Activated CD4-positive, alpha-beta T cell treated with anti-CD3 and anti-CD28 coated beads for 36 hours (primary cell): ENCODE measurements at regions not wholly inside any gene's neighbourhood (a gene's known extent, or its start where the extent isn't known, plus 50 kb on each side); places are given as distances from the start of the nearest gene placed in this dataset.

ENCODE experiments used
- ATAC-seq: fragments of 200-7000 bp; cut with Tn5 transposase; one replicate; pipeline ENCODE4 v1.10.0; 2021; ENCODE audit warnings: mild to moderate bottlenecking, moderate library complexity
- CTCF ChIA-PET: fragments of 350-600 bp; sonication (Branson Sonifier 250); formaldehyde crosslinking; loops from one replicate; lab custom pipeline; 2021; ENCODE audit warnings: antibody characterized with exemption; lab: Charles Lee
- POLR2A ChIA-PET: fragments of 350-600 bp; sonication (Branson Sonifier 250); formaldehyde crosslinking; loops from one replicate; lab custom pipeline; 2021; ENCODE audit warnings: antibody characterized with exemption, inconsistent platforms; lab: Charles Lee
- DNase-seq: peaks from one replicate; pipeline ENCODE4 v3.0.0-alpha.2; 2020
- H3K27ac Mint-ChIP-seq: one replicate; pipeline ENCODE4 v1.8.0; 2021; ENCODE audit warnings: mixed read lengths
- H3K27me3 Mint-ChIP-seq: one replicate; pipeline ENCODE4 v1.8.0; 2021; ENCODE audit warnings: mixed read lengths
- H3K36me3 Mint-ChIP-seq: one replicate; pipeline ENCODE4 v1.8.0; 2021; ENCODE audit warnings: low read depth, mixed read lengths
- H3K4me1 Mint-ChIP-seq: one replicate; pipeline ENCODE4 v1.8.0; 2021; ENCODE audit warnings: mixed read lengths
- H3K4me3 Mint-ChIP-seq: one replicate; pipeline ENCODE4 v1.8.0; 2021; ENCODE audit warnings: mild to moderate bottlenecking, moderate library complexity, mixed read lengths
- H3K9me3 Mint-ChIP-seq: one replicate; pipeline ENCODE4 v1.8.0; 2021; ENCODE audit warnings: low read depth, mixed read lengths
- intact Hi-C, 2 experiments: fragments of 100-400 bp; cut with DNase I in 1 of 2; cut with micrococcal nuclease in 1 of 2; formaldehyde crosslinking; loops; one replicate each; pipeline versions ENCODE4 v1.14.2 to v1.15.1; 2022 to 2024; cut with DNase I, micrococcal nuclease

GRCh38 chr17:5635949-5636348, 51.6 kb upstream of the NLRP1 start:
- intact Hi-C loops, result loop anchor here in 1 of 2 experiments (10.0 kb wide), 1 partner anchor 59 kb away; no protein-coding TSS in a partner anchor
- Mint-ChIP-seq H3K27me3 (peaks cover 15% of the 10 kb centered on the region), H3K9me3 (no peaks in the 10 kb centered on the region), H3K4me3 (no peak overlapping the region), H3K4me1 (no peaks in the 10 kb centered on the region), H3K36me3 (no peaks in the 10 kb centered on the region), H3K27ac (no peak overlapping the region)
- ATAC-seq (no peak), DNase-seq (no peak)
- POLR2A ChIA-PET, result no interaction called here
- CTCF ChIA-PET, result no interaction called here

- ChIA-PET CTCF (interaction anchor here (0.6 kb wide), 1 partner anchor 198 kb away, joined by 4 read pairs; no protein-coding TSS in a partner anchor), POLR2A (no interaction called here)
- Mint-ChIP-seq H3K9me3 (no peaks in the 10 kb centered on the region), H3K27ac (no peak overlapping the region), H3K4me1 (no peaks in the 10 kb centered on the region), H3K4me3 (no peak overlapping the region), H3K27me3 (peaks cover 13% of the 10 kb centered on the region), H3K36me3 (no peaks in the 10 kb centered on the region)
- ATAC-seq (no peak), DNase-seq (no peak)
- intact Hi-C loops, result loop anchor here in 1 of 2 experiments (10.0 kb wide), 1 partner anchor 56 kb away; no protein-coding TSS in a partner anchor
Observed at GRCh38 chr17:5638596-5638995, 54.3 kb upstream of the NLRP1 start.

GRCh38 chr17:5640726-5641125, 56.4 kb upstream of the NLRP1 start:
- no peak overlapping the region for H3K27ac Mint-ChIP-seq
- peaks cover 13% of the 10 kb centered on the region for H3K27me3 Mint-ChIP-seq
- ChIA-PET POLR2A (no interaction called here), CTCF (no interaction called here)
- H3K4me1 Mint-ChIP-seq, result no peaks in the 10 kb centered on the region
- H3K4me3 Mint-ChIP-seq, result no peak overlapping the region
- ATAC-seq (no peak), DNase-seq (no peak)
- no peaks in the 10 kb centered on the region for H3K9me3 Mint-ChIP-seq
- H3K36me3 Mint-ChIP-seq, result no peaks in the 10 kb centered on the region
- intact Hi-C loops, result no loop called here

- CTCF ChIA-PET, result interaction anchor here (0.5 kb wide), 2 partner anchors 45 to 589 kb away, joined by 3 read pairs; no protein-coding TSS in a partner anchor
- H3K27ac Mint-ChIP-seq, result no peak overlapping the region
- DNase-seq, result no peak
- H3K4me3 Mint-ChIP-seq, result no peak overlapping the region
- H3K9me3 Mint-ChIP-seq, result no peaks in the 10 kb centered on the region
- no peaks in the 10 kb centered on the region for H3K36me3 Mint-ChIP-seq
- intact Hi-C loops, result no loop called here
- no peaks in the 10 kb centered on the region for H3K4me1 Mint-ChIP-seq
- peaks cover 12% of the 10 kb centered on the region for H3K27me3 Mint-ChIP-seq
- POLR2A ChIA-PET, result no interaction called here
- no peak for ATAC-seq
Observed at GRCh38 chr17:5642752-5643151, 58.4 kb upstream of the NLRP1 start.

GRCh38 chr17:5644065-5644464, 59.8 kb upstream of the NLRP1 start:
- Mint-ChIP-seq H3K27ac (no peak overlapping the region), H3K4me1 (no peaks in the 10 kb centered on the region), H3K27me3 (peaks cover 10% of the 10 kb centered on the region), H3K36me3 (no peaks in the 10 kb centered on the region), H3K9me3 (no peaks in the 10 kb centered on the region), H3K4me3 (no peak overlapping the region)
- CTCF ChIA-PET, result interaction anchor here (0.7 kb wide), 1 partner anchor 8 kb away, joined by 4 read pairs; no protein-coding TSS in a partner anchor
- DNase-seq (no peak), ATAC-seq (no peak)
- POLR2A ChIA-PET, result no interaction called here
- intact Hi-C loops, result no loop called here

GRCh38 chr17:5651348-5651747, 67.0 kb upstream of the NLRP1 start:
- peaks cover 7% of the 10 kb centered on the region for H3K36me3 Mint-ChIP-seq
- ChIA-PET POLR2A (interaction anchor here (0.6 kb wide), 1 partner anchor 134 kb away, joined by 3 read pairs; no protein-coding TSS in a partner anchor), CTCF (interaction anchor here (1.2 kb wide), 1 partner anchor 20 kb away, joined by 4 read pairs; no protein-coding TSS in a partner anchor)
- intact Hi-C loops, result no loop called here
- H3K4me3 Mint-ChIP-seq, result no peak overlapping the region
- ATAC-seq (no peak), DNase-seq (no peak)
- peaks cover 10% of the 10 kb centered on the region for H3K9me3 Mint-ChIP-seq
- H3K4me1 Mint-ChIP-seq, result no peaks in the 10 kb centered on the region
- peaks cover 27% of the 10 kb centered on the region for H3K27me3 Mint-ChIP-seq
- no peak overlapping the region for H3K27ac Mint-ChIP-seq

GRCh38 chr17:5661491-5662125, 77.3 kb upstream of the NLRP1 start:
- peaks cover 3% of the 10 kb centered on the region for H3K27me3 Mint-ChIP-seq
- H3K4me3 Mint-ChIP-seq, result no peak overlapping the region
- H3K9me3 Mint-ChIP-seq, result no peaks in the 10 kb centered on the region
- ATAC-seq (no peak), DNase-seq (no peak)
- H3K36me3 Mint-ChIP-seq, result no peaks in the 10 kb centered on the region
- CTCF ChIA-PET, result interaction anchor here (0.7 kb wide), 1 partner anchor 67 kb away, joined by 4 read pairs; no protein-coding TSS in a partner anchor
- H3K27ac Mint-ChIP-seq, result no peak overlapping the region
- intact Hi-C loops, result no loop called here
- POLR2A ChIA-PET, result no interaction called here
- H3K4me1 Mint-ChIP-seq, result no peaks in the 10 kb centered on the region

- CTCF ChIA-PET, result interaction anchor here (0.7 kb wide), 1 partner anchor 68 kb away, joined by 4 read pairs; no protein-coding TSS in a partner anchor
- ATAC-seq (no peak), DNase-seq (no peak)
- Mint-ChIP-seq H3K27me3 (peaks cover 3% of the 10 kb centered on the region), H3K27ac (no peak overlapping the region), H3K36me3 (no peaks in the 10 kb centered on the region), H3K9me3 (no peaks in the 10 kb centered on the region), H3K4me1 (no peaks in the 10 kb centered on the region), H3K4me3 (no peak overlapping the region)
- intact Hi-C loops, result no loop called here
- POLR2A ChIA-PET, result no interaction called here
Observed at GRCh38 chr17:5662409-5663085, 78.2 kb upstream of the NLRP1 start.

- no peak overlapping the region for H3K27ac Mint-ChIP-seq
- ChIA-PET POLR2A (no interaction called here), CTCF (no interaction called here)
- ATAC-seq, result no peak
- no peak for DNase-seq
- H3K9me3 Mint-ChIP-seq, result no peaks in the 10 kb centered on the region
- intact Hi-C loops, result no loop called here
- no peaks in the 10 kb centered on the region for H3K36me3 Mint-ChIP-seq
- H3K4me1 Mint-ChIP-seq, result no peaks in the 10 kb centered on the region
- peaks cover 9% of the 10 kb centered on the region for H3K27me3 Mint-ChIP-seq
- H3K4me3 Mint-ChIP-seq, result no peak overlapping the region
Observed at GRCh38 chr17:5665164-5665563, 80.9 kb upstream of the NLRP1 start.

GRCh38 chr17:5667871-5668270, 83.6 kb upstream of the NLRP1 start:
- Mint-ChIP-seq H3K4me3 (no peak overlapping the region), H3K27ac (no peak overlapping the region), H3K4me1 (no peaks in the 10 kb centered on the region), H3K27me3 (peaks cover 9% of the 10 kb centered on the region), H3K9me3 (no peaks in the 10 kb centered on the region), H3K36me3 (no peaks in the 10 kb centered on the region)
- ATAC-seq (no peak), DNase-seq (peak; percentile 13)
- ChIA-PET POLR2A (no interaction called here), CTCF (interaction anchor here (0.7 kb wide), 1 partner anchor 241 kb away, joined by 3 read pairs; no protein-coding TSS in a partner anchor)
- intact Hi-C loops, result no loop called here

GRCh38 chr17:5668557-5669138, 84.3 kb upstream of the NLRP1 start:
- Mint-ChIP-seq H3K27me3 (peaks cover 11% of the 10 kb centered on the region), H3K27ac (no peak overlapping the region), H3K4me1 (no peaks in the 10 kb centered on the region), H3K9me3 (no peaks in the 10 kb centered on the region), H3K36me3 (no peaks in the 10 kb centered on the region), H3K4me3 (no peak overlapping the region)
- CTCF ChIA-PET, result interaction anchor here (0.7 kb wide), 1 partner anchor 240 kb away, joined by 3 read pairs; no protein-coding TSS in a partner anchor
- POLR2A ChIA-PET, result no interaction called here
- intact Hi-C loops, result no loop called here
- ATAC-seq (no peak), DNase-seq (no peak)
